ENCODE measurements at regions not wholly inside any gene's neighbourhood (a gene's known extent, or its start where the extent isn't known, plus 50 kb on each side); places are given as distances from the start of the nearest gene placed in this dataset.

DNA sequence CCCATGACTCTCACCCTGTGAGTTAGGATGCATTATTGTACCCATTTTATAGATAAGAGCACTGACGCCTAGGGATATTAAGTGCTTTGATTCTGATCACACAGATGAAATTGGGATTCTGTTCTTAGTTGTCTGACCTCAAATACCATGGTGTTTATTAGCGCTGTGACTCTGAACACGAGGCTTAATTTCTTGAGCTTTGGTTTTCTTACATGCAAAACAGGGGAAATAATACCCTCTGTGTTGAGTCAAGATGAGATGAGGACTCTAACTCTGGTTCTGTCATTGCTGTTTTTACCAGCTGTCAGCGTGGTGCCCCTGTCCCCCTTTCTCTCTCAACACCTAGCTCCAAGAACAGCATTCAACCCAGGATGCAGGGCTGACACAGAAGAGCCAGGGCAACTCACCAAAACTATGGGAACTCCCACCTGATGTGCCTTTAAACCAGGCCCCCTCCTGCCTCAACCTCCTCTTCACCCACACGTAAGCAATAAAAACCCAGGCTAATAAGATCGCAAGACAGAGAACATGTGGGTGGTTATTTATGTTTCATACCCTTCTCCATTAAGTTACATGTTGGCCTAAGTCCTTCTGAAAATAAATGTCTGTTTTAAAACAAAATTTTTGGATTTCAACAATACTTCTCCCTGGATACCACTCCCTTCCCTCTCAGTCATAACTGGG is 100.1 kb upstream of the SPATA12 start:
- Histone ChIP-seq H3K4me3 (ENCODE audit: low read depth in 1 of 2, low read length in 2 of 2) (no peak overlapping the region), H3K4me1 (ENCODE audit: insufficient read depth, low read length) (no peaks in the 10 kb centered on the region), H3K79me2 (ENCODE audit: insufficient read depth, low read length) (no peaks in the 10 kb centered on the region), H4K20me1 (ENCODE audit: insufficient read depth, low read length) (no peaks in the 10 kb centered on the region), H3K27ac (ENCODE audit: low read length) (no peak overlapping the region), H3K27me3 (ENCODE audit: insufficient read depth, low read length, poor library complexity) (no peaks in the 10 kb centered on the region), H2AFZ (ENCODE audit: low read depth, low read length) (no peak overlapping the region), H3K4me2 (ENCODE audit: insufficient read depth, low read length) (no peak overlapping the region), H3K9me3 (ENCODE audit: insufficient read depth, low read length, severe bottlenecking) (no peaks in the 10 kb centered on the region), H3K9ac (ENCODE audit: low read depth, low read length) (no peak overlapping the region), H3K36me3 (ENCODE audit: insufficient read depth, low read length) (no peaks in the 10 kb centered on the region)
- TF ChIP-seq, protein P1, sequence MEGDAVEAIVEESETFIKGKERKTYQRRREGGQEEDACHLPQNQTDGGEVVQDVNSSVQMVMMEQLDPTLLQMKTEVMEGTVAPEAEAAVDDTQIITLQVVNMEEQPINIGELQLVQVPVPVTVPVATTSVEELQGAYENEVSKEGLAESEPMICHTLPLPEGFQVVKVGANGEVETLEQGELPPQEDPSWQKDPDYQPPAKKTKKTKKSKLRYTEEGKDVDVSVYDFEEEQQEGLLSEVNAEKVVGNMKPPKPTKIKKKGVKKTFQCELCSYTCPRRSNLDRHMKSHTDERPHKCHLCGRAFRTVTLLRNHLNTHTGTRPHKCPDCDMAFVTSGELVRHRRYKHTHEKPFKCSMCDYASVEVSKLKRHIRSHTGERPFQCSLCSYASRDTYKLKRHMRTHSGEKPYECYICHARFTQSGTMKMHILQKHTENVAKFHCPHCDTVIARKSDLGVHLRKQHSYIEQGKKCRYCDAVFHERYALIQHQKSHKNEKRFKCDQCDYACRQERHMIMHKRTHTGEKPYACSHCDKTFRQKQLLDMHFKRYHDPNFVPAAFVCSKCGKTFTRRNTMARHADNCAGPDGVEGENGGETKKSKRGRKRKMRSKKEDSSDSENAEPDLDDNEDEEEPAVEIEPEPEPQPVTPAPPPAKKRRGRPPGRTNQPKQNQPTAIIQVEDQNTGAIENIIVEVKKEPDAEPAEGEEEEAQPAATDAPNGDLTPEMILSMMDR (IDR thresholded peaks at IDR 0.05; ENCODE audit: borderline replicate concordance, extremely low read depth, low read length, poor library complexity, severe bottlenecking): no peak
- TF ChIP-seq EZH2 (IDR thresholded peaks at IDR 0.05; ENCODE audit: borderline replicate concordance, low read depth, low read length, severe bottlenecking): no peak
- ATAC-seq (ENCODE audit: insufficient read depth, low read depth): no peak
- DNase-seq: no peak

DNA sequence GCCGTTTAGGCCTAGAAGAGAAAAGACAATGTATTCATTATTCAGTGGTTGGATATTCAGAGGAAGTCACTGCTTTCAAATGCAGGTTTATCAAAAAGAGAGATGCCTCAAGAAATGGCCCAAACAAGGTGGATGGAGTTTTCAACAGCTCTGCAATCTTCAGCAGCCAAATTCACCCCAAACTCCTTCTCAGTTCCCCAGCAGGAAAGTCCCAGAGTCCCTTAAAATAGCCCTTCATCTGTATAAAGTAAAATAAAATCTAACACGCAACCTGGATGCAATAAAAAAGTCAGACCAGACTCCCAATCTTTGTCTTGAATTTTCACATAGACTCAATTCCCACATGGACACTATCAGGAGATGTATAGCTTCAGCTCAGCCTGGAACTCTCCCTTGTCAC is 101.6 kb upstream of the SPATA12 start:
- no peaks in the 10 kb centered on the region for H3K79me2 ChIP-seq (ENCODE audit: insufficient read depth, low read length)
- no peak overlapping the region for H2AFZ ChIP-seq (ENCODE audit: low read depth, low read length)
- H3K27me3 ChIP-seq (ENCODE audit: insufficient read depth, low read length, poor library complexity): no peaks in the 10 kb centered on the region
- H3K27ac ChIP-seq (ENCODE audit: low read length): no peak overlapping the region
- no peak overlapping the region for H3K9ac ChIP-seq (ENCODE audit: low read depth, low read length)
- H3K9me3 ChIP-seq (ENCODE audit: insufficient read depth, low read length, severe bottlenecking): no peaks in the 10 kb centered on the region
- ATAC-seq (ENCODE audit: insufficient read depth, low read depth): no peak
- TF ChIP-seq EZH2 (IDR thresholded peaks at IDR 0.05; ENCODE audit: borderline replicate concordance, low read depth, low read length, severe bottlenecking): no peak
- TF ChIP-seq, protein P1 (IDR thresholded peaks at IDR 0.05; ENCODE audit: borderline replicate concordance, extremely low read depth, low read length, poor library complexity, severe bottlenecking): no peak
- H3K36me3 ChIP-seq (ENCODE audit: insufficient read depth, low read length): no peaks in the 10 kb centered on the region
- no peaks in the 10 kb centered on the region for H3K4me1 ChIP-seq (ENCODE audit: insufficient read depth, low read length)
- no peak overlapping the region for H3K4me2 ChIP-seq (ENCODE audit: insufficient read depth, low read length)
- no peak for DNase-seq
- H3K4me3 ChIP-seq (ENCODE audit: low read depth in 1 of 2, low read length in 2 of 2): no peak overlapping the region
- H4K20me1 ChIP-seq (ENCODE audit: insufficient read depth, low read length): no peaks in the 10 kb centered on the region

DNA sequence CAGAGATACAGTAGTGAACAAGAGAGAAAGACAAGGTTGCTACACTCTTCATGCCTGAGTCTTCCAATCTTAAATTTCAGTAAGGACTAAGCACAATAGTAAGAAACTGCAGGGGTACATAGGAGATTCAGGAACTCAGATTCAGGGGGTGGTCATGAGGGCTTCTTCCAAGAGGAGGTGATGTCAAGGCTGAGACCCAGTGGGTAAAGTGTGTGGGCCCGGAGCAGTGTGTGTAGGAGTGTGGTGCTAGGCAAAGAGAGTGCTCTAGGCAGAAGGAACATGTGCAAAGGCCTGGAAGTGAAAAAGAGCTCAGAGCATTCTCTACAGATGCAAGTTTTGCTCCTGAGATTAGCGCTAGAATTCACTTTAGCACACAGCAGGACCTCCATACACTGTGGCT is 102.9 kb upstream of the SPATA12 start:
- Histone ChIP-seq H3K4me1 (ENCODE audit: insufficient read depth, low read length) (no peaks in the 10 kb centered on the region), H3K9ac (ENCODE audit: low read depth, low read length) (no peak overlapping the region), H3K36me3 (ENCODE audit: insufficient read depth, low read length) (no peaks in the 10 kb centered on the region), H3K27ac (ENCODE audit: low read length) (no peak overlapping the region), H3K4me2 (ENCODE audit: insufficient read depth, low read length) (no peak overlapping the region), H3K79me2 (ENCODE audit: insufficient read depth, low read length) (no peaks in the 10 kb centered on the region), H4K20me1 (ENCODE audit: insufficient read depth, low read length) (no peaks in the 10 kb centered on the region), H2AFZ (ENCODE audit: low read depth, low read length) (no peak overlapping the region), H3K4me3 (ENCODE audit: low read depth in 1 of 2, low read length in 2 of 2) (no peak overlapping the region), H3K27me3 (ENCODE audit: insufficient read depth, low read length, poor library complexity) (no peaks in the 10 kb centered on the region), H3K9me3 (ENCODE audit: insufficient read depth, low read length, severe bottlenecking) (no peaks in the 10 kb centered on the region)
- DNase-seq (no peak), ATAC-seq (ENCODE audit: insufficient read depth, low read depth) (no peak)
- no peak for TF ChIP-seq EZH2 (IDR thresholded peaks at IDR 0.05; ENCODE audit: borderline replicate concordance, low read depth, low read length, severe bottlenecking)
- TF ChIP-seq, protein P1 (IDR thresholded peaks at IDR 0.05; ENCODE audit: borderline replicate concordance, extremely low read depth, low read length, poor library complexity, severe bottlenecking): no peak
